CD4-positive, alpha-beta T cell treated with Interferon gamma for 1 hour (primary cell): ENCODE measurements at regions not wholly inside any gene's neighbourhood (a gene's known extent, or its start where the extent isn't known, plus 50 kb on each side); places are given as distances from the start of the nearest gene placed in this dataset.

ENCODE experiments used
- DNase-seq: peaks from one replicate; pipeline ENCODE4 v3.0.0-alpha.2; 2020

DNA sequence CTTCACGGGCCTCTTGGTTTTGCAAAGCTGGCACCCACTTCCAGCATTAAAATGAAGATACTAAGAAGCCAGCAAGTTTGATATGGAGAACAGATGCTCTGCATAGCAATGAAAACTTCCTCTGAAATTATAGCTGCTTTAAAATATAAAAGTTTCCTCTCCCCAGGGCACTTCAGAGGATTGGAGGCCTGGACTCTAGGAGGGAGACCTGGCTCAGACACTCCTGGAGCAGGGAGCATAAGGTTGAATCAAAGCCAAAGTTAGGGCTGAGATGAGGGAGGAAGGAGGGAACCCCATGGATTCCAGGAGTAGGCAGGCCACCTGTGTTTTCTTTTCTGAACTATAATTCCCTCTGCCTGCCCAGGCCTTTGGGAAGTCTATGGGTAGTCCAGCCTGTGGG is 176.0 kb upstream of the RPL38 start:
- DNase-seq: no peak

GRCh38 chr17:74028354-74029116 is 174.9 kb upstream of the RPL38 start:
- DNase-seq: no peak

DNA sequence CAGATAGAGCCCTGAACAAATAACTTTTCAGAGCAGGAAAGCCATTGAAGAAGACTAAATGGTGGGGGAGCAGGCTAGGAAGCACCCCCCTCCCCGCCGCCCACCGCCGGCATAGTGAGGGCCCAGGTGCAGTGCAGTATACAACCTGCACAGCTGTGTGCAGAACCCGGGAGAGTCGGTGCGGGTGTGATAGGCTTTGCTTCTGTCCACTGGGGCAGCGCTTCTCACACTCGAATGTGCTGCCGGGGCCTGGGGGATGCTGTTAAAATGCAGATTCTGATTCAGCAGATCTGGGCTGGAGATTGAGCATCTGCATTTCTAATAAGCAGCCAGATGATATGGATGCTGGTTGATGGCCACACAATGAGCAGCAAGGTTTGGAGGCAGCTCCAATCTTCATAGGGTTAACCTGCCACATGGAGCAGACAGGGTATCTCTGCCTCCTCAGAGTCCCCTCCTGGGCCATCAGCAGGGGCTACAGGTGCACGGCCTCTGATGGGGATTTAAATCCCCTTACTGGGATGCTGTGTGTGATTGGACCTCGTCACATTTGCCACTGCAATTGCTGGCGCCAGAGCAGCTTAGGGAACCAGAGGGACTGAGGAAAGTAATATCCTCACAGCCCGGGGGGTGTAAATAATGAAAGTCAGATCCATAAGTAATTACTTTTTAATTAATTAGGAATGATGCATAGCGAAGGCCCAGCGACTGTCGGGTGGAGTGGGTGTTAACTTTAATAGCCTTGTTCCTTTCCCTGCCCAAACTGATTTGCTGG is 172.0 kb upstream of the RPL38 start:
- DNase-seq: no peak

DNA sequence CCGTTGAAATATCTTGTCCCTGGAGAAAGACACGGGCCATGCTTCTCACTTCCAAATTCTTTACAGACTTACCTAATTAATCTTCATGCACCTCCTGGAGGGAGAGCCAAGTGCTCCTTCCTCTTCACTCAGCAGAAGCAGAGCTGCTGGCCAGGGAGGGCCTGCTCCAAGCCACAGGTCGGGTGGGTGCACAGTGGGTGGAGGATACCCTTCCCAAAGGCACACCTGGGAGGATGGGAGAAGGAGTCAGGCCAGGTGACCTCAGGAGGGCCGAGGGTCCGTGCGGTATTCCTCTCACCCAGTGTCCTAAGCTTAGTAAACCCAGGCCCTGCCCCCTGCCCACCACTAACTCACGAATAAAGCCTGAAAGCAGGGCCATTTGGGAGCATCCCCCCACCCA is 171.3 kb upstream of the RPL38 start:
- no peak for DNase-seq

DNA sequence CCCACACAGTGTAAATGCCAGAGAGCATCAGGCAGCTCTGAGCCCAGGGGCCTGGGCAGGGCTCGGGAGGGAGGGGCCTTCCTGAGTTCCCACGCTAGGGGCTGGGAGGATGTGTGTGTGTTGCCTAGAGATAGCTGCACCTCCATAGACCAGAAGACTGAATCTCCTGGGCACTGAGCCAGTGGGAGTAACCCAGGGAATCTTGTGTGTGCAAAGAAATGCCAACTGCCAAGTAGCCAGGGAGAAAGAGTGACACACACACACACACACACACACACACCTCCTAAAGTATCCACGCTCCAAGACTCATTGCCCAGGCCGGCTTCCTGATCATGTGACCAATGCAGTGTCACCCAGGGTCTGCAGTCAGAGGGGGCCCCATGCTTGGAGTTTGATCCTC is 166.2 kb upstream of the RPL38 start:
- DNase-seq: no peak

DNA sequence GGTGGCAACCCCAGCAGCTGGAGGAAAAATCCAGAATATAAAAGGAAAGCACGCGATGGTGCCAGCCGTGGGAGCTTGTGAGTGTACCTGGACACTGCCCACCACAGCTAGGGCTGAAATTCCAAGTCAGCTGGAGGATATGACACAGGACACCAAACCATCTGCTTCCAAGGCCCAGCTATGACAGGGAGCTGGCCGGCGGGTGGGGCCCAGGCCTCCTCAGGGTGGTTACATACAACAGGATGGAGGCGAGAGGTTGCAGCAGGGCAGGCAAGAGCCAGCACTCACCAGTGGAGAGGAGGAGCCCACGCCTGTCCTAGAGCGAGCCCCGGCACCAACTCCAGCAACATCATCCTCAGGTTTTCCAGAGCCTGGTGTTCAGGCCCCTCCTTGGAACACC is 163.2 kb upstream of the RPL38 start:
- DNase-seq: no peak

DNA sequence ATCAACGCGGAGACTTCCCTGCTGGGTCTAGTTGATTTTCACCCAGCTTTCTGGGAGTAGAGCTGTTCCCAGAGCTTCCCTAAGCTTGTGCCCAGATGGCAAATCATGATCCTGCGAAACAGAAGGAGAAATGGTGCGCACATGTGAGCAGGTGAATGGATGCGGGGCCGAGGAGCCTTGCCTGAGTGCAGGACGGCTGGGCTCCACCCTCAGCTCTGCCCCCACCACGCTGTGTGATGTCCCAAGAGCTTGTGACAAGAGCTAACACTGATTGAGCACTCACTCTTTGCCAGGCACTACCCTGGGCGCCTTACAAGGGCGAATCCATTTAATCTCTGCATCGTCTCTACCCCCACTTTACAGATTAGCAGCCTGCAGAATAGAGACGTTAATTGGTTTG is 162.7 kb upstream of the RPL38 start:
- no peak for DNase-seq

GRCh38 chr17:74041869-74042640 is 161.4 kb upstream of the RPL38 start:
- DNase-seq: no peak

- no peak for DNase-seq
These were observed 160.6 kb upstream of the RPL38 start for GRCh38 chr17:74042744-74043486.

- no peak for DNase-seq
These were observed 159.5 kb upstream of the RPL38 start for GRCh38 chr17:74043976-74044375.

DNA sequence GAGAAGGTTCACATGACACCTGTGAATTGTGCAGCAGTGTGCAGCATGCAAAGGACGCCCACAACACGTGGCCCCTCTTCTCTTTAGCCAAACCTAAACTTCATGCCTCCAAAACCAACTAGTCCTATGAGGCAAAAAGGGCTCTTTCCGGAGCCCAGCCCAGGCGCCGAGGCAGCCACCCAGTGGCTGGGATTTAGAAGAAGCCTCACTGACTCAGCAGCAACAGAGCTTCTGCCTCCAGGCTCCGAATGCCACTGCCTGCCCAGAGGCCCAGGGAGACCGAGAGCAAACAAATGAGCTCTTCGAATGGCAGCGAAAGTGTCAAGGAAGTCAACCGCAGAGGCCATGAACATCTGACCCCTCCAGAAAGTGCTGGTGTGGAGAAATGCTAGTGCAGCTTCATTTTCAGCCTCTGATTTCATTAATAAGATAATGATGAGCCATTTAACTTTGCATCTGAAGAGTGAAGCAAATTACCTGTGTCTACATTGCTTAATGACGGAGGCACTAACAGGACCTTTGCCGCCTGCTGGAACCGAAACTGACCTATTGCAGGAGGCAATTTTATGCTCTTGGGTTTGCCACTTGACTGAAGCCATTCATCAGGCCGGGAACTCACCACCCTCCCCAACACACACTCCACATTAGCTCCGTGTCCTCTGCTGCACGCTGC is 157.7 kb upstream of the RPL38 start:
- DNase-seq: no peak

DNA sequence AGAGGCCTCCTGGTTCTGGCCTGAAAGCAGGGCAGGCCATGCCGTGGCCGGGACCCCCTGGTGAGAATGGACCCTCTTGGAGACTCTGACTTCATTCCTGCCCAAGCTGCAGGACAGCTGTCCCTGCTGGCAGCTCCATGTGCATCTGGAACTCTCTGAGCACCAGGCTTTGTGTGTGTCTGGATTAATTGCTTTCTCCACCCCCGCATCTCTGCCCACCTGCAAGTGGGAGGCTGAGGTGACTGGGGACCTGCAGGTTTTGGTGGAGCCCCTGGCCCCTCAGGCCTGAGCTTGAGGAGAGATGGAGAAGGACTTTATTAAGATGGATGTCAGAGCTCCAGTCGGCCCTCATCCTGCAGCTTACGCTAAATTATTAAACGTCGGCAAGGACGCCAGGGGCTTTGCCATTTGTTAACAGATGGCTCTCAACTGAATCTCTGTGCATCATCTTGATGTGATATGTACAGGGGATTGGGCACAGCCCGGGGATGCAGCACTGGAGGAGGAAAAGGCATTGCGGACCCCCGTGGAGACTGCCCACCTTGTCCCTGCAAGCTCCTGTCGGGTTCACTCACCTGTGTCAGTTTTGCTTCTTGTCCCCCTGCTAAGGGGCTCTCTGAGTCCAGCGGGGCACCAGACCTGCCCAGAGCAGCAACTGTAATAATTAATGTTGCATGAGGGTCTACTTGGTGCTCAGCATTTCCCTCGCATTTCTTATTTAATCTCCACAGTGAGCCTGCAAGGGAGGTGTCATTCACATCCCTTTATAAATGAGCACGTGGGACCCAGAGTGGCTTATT is 154.1 kb upstream of the RPL38 start:
- DNase-seq: no peak

- no peak for DNase-seq
These were observed 153.5 kb upstream of the RPL38 start for GRCh38 chr17:74049967-74050458.

GRCh38 chr17:74051348-74051747 is 152.1 kb upstream of the RPL38 start:
- DNase-seq: no peak

DNA sequence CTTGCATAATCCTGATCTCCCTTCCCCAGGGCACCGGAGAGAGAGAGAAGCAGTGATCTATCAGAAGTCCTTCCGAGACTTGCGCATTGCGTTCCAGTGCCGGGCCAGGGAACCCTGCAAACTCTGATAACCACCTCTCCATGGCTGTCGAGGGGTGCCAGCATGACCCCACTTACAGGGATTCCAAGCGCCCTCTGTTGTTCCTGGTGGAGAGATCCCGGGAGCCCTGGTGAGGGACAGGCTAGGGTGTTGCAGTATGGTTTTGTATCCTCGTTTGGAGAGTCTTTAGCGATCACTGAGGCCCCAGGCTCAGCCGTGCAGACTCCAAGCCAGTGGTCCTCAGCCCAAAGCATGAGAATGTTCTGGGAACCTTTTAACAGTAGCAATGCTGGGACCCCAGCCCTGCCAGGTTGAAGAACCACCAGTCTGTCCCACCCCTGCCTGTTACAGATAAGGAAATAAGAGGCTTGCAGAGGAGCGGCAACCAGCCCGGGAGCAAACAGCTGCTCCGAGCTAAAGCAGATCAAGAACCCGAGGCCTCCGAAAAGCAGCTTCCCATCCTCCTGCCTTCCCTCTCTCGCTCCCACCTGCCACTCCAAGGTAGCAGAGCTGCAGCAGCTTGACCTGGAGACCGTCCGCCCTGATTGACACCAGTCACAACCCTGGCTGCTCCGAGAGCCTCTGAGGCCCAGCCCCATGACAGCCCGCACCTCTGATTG is 150.3 kb upstream of the RPL38 start:
- no peak for DNase-seq

- no peak for DNase-seq
These were observed 149.8 kb upstream of the RPL38 start for GRCh38 chr17:74053712-74054078.

DNA sequence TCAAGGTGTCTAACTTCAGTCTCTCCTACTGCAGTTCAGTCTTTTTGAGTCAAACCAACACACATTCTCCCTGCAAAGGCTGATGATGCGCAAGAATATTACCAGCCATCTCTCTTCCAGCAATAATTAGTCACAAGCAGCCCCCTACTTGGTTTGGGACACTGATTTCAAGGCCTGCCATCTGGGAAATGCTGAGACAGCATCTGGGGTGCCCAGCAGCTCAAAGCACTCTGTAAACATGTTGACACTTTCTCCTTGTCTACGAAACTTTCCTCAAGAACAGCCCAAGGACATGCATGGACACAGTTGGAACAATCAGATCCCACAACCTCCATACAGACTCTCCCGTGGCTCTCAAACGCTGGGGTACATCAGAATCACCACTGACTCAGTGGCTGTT is 149.2 kb upstream of the RPL38 start:
- no peak for DNase-seq

- DNase-seq: no peak
These were observed 147.8 kb upstream of the RPL38 start for GRCh38 chr17:74055508-74056160.

GRCh38 chr17:74059479-74060240 is 143.8 kb upstream of the RPL38 start:
- DNase-seq: no peak
